HEK293 (cell line): ENCODE measurements at regions not wholly inside any gene's neighbourhood (a gene's known extent, or its start where the extent isn't known, plus 50 kb on each side); places are given as distances from the start of the nearest gene placed in this dataset.

Experiments used
- ATF2 ChIP-seq: fragments of 450-650 bp; formaldehyde crosslinking; IDR thresholded peaks from 2 replicates; pipeline ENCODE4 v1.5.1; 2016; ENCODE audit warnings: missing biosample characterization, missing genetic modification characterization, low read depth
- BCL11A ChIP-seq: fragments of 450-650 bp; formaldehyde crosslinking; IDR thresholded peaks from 2 replicates; pipeline ENCODE4 v1.5.1; 2016; ENCODE audit warnings: low read depth, missing biosample characterization, missing genetic modification characterization
- CTCF ChIP-seq: fragments of 450-650 bp; formaldehyde crosslinking; IDR thresholded peaks from 2 replicates; pipeline ENCODE4 v1.5.1; 2016; ENCODE audit warnings: missing biosample characterization, missing genetic modification characterization
- IKZF3 ChIP-seq: fragments of 450-650 bp; IDR thresholded peaks from 2 replicates; pipeline ENCODE4 v1.5.0; 2018; ENCODE audit warnings: missing biosample characterization, mild to moderate bottlenecking, missing genetic modification characterization, moderate library complexity
- ZNF175 ChIP-seq: fragments of 450-650 bp; formaldehyde crosslinking; IDR thresholded peaks from 2 replicates; pipeline ENCODE4 v1.5.1; 2016; ENCODE audit warnings: missing biosample characterization, missing genetic modification characterization
- ZNF670 ChIP-seq: fragments of 450-650 bp; formaldehyde crosslinking; IDR thresholded peaks from 2 replicates; pipeline ENCODE4 v1.5.1; 2016; ENCODE audit warnings: missing biosample characterization, missing genetic modification characterization, low read depth
- TF ChIP-seq, protein P1 (sequence below): fragments of 450-650 bp; formaldehyde crosslinking; IDR thresholded peaks from 2 replicates; pipeline ENCODE4 v1.5.1; 2017; ENCODE audit warnings: missing biosample characterization, mild to moderate bottlenecking, missing genetic modification characterization, moderate library complexity

- TF ChIP-seq ZNF670 (tag by site-specific recombination) (no peak), CTCF (tag by site-specific recombination) (no peak), ZNF175 (no peak), IKZF3 (tag by site-specific recombination) (no peak), ATF2 (no peak), BCL11A (no peak)
- TF ChIP-seq, protein P1, sequence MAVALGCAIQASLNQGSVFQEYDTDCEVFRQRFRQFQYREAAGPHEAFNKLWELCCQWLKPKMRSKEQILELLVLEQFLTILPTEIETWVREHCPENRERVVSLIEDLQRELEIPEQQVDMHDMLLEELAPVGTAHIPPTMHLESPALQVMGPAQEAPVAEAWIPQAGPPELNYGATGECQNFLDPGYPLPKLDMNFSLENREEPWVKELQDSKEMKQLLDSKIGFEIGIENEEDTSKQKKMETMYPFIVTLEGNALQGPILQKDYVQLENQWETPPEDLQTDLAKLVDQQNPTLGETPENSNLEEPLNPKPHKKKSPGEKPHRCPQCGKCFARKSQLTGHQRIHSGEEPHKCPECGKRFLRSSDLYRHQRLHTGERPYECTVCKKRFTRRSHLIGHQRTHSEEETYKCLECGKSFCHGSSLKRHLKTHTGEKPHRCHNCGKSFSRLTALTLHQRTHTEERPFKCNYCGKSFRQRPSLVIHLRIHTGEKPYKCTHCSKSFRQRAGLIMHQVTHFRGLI (tag by site-specific recombination): no peak
Observed at GRCh38 chr12:54711669-54712068, 63.5 kb upstream of the DCD start.
